GM23338 (cell line): ENCODE measurements at regions not wholly inside any gene's neighbourhood (a gene's known extent, or its start where the extent isn't known, plus 50 kb on each side); places are given as distances from the start of the nearest gene placed in this dataset.
A peak's percentile ranks its signal among the peaks of the same experiment; 100 is the strongest.

Experiments used
- ATAC-seq: fragments of 200-7000 bp; cut with Tn5 transposase; 3 replicates; pipeline ENCODE4 v1.9.1; 2020
- DNase-seq: peaks from one replicate; pipeline ENCODE4 v3.0.0-alpha.2; 2015; ENCODE audit warnings: low spot score
- H2AFZ ChIP-seq: fragments of 200-600 bp; sonication (generic); 2 replicates; pipeline ENCODE4 v1.8.0; 2016; ENCODE audit warnings: antibody characterized with exemption, mild to moderate bottlenecking, moderate library complexity
- H3F3A ChIP-seq: fragments of 200-600 bp; sonication (generic); replicated peaks from 2 replicates; pipeline ENCODE4 v1.8.0; 2017; ENCODE audit warnings: antibody characterized with exemption, mixed run types, low read depth
- H3K27ac ChIP-seq: fragments of 200-600 bp; sonication (generic); 2 replicates; pipeline ENCODE4 v1.6.1; 2016; ENCODE audit warnings: low read depth
- H3K27me3 ChIP-seq: fragments of 200-600 bp; sonication (generic); 2 replicates; pipeline ENCODE4 v1.8.0; 2016; ENCODE audit warnings: mild to moderate bottlenecking, mixed run types, moderate library complexity; ENCODE audit not compliant: insufficient read depth
- H3K36me3 ChIP-seq: fragments of 200-600 bp; sonication (generic); 2 replicates; pipeline ENCODE4 v1.8.0; 2016; ENCODE audit warnings: mild to moderate bottlenecking; ENCODE audit not compliant: insufficient read depth
- H3K4me1 ChIP-seq: fragments of 200-600 bp; sonication (generic); 2 replicates; pipeline ENCODE4 v1.8.0; 2016; ENCODE audit warnings: mild to moderate bottlenecking, moderate library complexity; ENCODE audit not compliant: insufficient read depth
- H3K4me2 ChIP-seq: fragments of 200-600 bp; sonication (generic); 2 replicates; pipeline ENCODE4 v1.7.1; 2017; ENCODE audit warnings: mixed run types
- H3K4me3 ChIP-seq: fragments of 200-600 bp; sonication (generic); 2 replicates; pipeline ENCODE4 v1.6.1; 2016; ENCODE audit warnings: mixed run types
- H3K79me2 ChIP-seq: fragments of 200-600 bp; sonication (generic); replicated peaks from 2 replicates; pipeline ENCODE4 v1.8.0; 2017; ENCODE audit warnings: mild to moderate bottlenecking; ENCODE audit not compliant: insufficient read depth
- H3K9me2 ChIP-seq: fragments of 200-600 bp; sonication (generic); 2 replicates; pipeline ENCODE4 v1.8.0; 2017; ENCODE audit not compliant: insufficient read depth
- H4K20me1 ChIP-seq: fragments of 200-600 bp; sonication (generic); replicated peaks from 2 replicates; pipeline ENCODE4 v1.8.0; 2017; ENCODE audit warnings: mild to moderate bottlenecking; ENCODE audit not compliant: insufficient read depth
- H3K27ac Mint-ChIP-seq: 2 replicates; pipeline ENCODE4 v1.8.0; 2020; ENCODE audit warnings: inconsistent platforms, mild to moderate bottlenecking, moderate library complexity, mixed read lengths
- H3K27me3 Mint-ChIP-seq: 3 replicates; pipeline ENCODE4 v1.8.0; 2022; ENCODE audit warnings: low read depth, mild to moderate bottlenecking, moderate library complexity, mixed read lengths, inconsistent platforms; ENCODE audit not compliant: insufficient read depth, poor library complexity
- H3K36me3 Mint-ChIP-seq: 3 replicates; pipeline ENCODE4 v1.8.0; 2021; ENCODE audit warnings: low read depth, mild to moderate bottlenecking, inconsistent platforms, moderate library complexity, mixed read lengths
- H3K4me1 Mint-ChIP-seq: 3 replicates; pipeline ENCODE4 v1.8.0; 2020; ENCODE audit warnings: mild to moderate bottlenecking, inconsistent platforms, mixed read lengths
- H3K4me3 Mint-ChIP-seq: 3 replicates; pipeline ENCODE4 v1.8.0; 2021; ENCODE audit warnings: moderate library complexity, mild to moderate bottlenecking, inconsistent platforms, mixed read lengths
- H3K9me3 Mint-ChIP-seq: 3 replicates; pipeline ENCODE4 v1.8.0; 2020; ENCODE audit warnings: moderate library complexity, mild to moderate bottlenecking, inconsistent platforms, mixed read lengths
- CREB1 ChIP-seq: fragments of 250-450 bp; sonication (Bioruptor Pico); IDR thresholded peaks from 2 replicates; pipeline ENCODE4 v1.5.0; 2020; ENCODE audit warnings: low read depth, mild to moderate bottlenecking, moderate library complexity
- EZH2 ChIP-seq: fragments of 200-600 bp; sonication (generic); IDR thresholded peaks from one replicate; pipeline ENCODE4 v1.8.0; 2017; ENCODE audit warnings: antibody characterized with exemption, mild to moderate bottlenecking, low read depth; ENCODE audit not compliant: unreplicated experiment
- EZH2phosphoT487 ChIP-seq: fragments of 200-600 bp; sonication (generic); IDR thresholded peaks from one replicate; pipeline ENCODE4 v1.8.1; 2018; ENCODE audit warnings: antibody characterized with exemption; ENCODE audit not compliant: unreplicated experiment
- JUNB ChIP-seq: IDR thresholded peaks from one replicate; pipeline ENCODE4 v1.6.1; 2016; ENCODE audit warnings: antibody characterized with exemption; ENCODE audit not compliant: unreplicated experiment
- NANOG ChIP-seq: IDR thresholded peaks from 2 replicates; pipeline ENCODE4 v1.6.1; 2016; ENCODE audit warnings: antibody characterized with exemption, borderline replicate concordance
- ZNF331 ChIP-seq: fragments of 250-450 bp; sonication (Bioruptor Pico); IDR thresholded peaks from 2 replicates; pipeline ENCODE4 v1.5.0; 2020; ENCODE audit warnings: low read depth, mild to moderate bottlenecking, moderate library complexity
- TF ChIP-seq, protein P1 (sequence below): IDR thresholded peaks from one replicate; pipeline ENCODE4 v1.6.1; 2018; ENCODE audit warnings: antibody characterized with exemption; ENCODE audit not compliant: unreplicated experiment
- TF ChIP-seq, protein P2 (sequence below): fragments of 250-450 bp; sonication (Bioruptor Pico); IDR thresholded peaks from 2 replicates; pipeline ENCODE4 v1.5.0; 2020; ENCODE audit warnings: mild to moderate bottlenecking, moderate library complexity
- TF ChIP-seq, protein P3 (sequence below), 2 experiments: fragments of 200-600 bp in 1 of 2; sonication (generic) in 1 of 2; conservative IDR thresholded peaks; 2 replicates each; pipeline versions ENCODE4 v1.5.1 to v1.6.1; 2016 to 2017; ENCODE audit warnings: antibody characterized with exemption in 2 of 2, low read depth in 2 of 2, mild to moderate bottlenecking in 2 of 2, moderate library complexity in 1 of 2
- TF ChIP-seq, protein P4 (sequence below): IDR thresholded peaks from 2 replicates; pipeline ENCODE4 v1.6.1; 2016; ENCODE audit warnings: antibody characterized with exemption

DNA sequence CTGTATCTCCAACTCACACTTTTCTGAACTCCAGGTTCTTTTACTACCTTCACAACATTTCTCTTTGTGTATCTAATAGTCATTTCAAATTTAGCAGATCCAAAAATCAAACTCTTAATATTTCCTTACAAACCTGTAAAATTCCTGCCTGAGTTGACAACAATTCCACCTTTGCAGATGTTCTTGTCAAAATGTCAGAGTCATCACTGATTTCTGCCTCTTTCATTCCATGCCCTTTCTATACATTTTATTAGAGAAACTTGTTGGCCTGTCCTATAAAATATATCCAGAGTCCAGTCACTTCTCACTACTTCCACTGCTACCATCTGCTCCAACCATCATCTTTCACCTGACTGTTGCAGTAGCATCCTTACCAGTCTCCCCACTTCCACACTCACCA lies 119.7 kb downstream of the CAPZA3 start:
- H3K36me3 ChIP-seq = no peaks in the 10 kb centered on the region
- no peak overlapping the region for H3K27ac ChIP-seq
- H3F3A ChIP-seq = no peaks in the 10 kb centered on the region
- H3K9me2 ChIP-seq = peaks cover 8% of the 10 kb centered on the region; the same call in 1 of the 2 replicates
- TF ChIP-seq JUNB (no peak), EZH2 (no peak), CREB1 (CRISPR knock-in tag) (no peak), ZNF331 (CRISPR knock-in tag) (no peak), EZH2phosphoT487 (no peak), NANOG (no peak)
- TF ChIP-seq, protein P1, sequence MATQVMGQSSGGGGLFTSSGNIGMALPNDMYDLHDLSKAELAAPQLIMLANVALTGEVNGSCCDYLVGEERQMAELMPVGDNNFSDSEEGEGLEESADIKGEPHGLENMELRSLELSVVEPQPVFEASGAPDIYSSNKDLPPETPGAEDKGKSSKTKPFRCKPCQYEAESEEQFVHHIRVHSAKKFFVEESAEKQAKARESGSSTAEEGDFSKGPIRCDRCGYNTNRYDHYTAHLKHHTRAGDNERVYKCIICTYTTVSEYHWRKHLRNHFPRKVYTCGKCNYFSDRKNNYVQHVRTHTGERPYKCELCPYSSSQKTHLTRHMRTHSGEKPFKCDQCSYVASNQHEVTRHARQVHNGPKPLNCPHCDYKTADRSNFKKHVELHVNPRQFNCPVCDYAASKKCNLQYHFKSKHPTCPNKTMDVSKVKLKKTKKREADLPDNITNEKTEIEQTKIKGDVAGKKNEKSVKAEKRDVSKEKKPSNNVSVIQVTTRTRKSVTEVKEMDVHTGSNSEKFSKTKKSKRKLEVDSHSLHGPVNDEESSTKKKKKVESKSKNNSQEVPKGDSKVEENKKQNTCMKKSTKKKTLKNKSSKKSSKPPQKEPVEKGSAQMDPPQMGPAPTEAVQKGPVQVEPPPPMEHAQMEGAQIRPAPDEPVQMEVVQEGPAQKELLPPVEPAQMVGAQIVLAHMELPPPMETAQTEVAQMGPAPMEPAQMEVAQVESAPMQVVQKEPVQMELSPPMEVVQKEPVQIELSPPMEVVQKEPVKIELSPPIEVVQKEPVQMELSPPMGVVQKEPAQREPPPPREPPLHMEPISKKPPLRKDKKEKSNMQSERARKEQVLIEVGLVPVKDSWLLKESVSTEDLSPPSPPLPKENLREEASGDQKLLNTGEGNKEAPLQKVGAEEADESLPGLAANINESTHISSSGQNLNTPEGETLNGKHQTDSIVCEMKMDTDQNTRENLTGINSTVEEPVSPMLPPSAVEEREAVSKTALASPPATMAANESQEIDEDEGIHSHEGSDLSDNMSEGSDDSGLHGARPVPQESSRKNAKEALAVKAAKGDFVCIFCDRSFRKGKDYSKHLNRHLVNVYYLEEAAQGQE = no peak
- TF ChIP-seq, protein P2, sequence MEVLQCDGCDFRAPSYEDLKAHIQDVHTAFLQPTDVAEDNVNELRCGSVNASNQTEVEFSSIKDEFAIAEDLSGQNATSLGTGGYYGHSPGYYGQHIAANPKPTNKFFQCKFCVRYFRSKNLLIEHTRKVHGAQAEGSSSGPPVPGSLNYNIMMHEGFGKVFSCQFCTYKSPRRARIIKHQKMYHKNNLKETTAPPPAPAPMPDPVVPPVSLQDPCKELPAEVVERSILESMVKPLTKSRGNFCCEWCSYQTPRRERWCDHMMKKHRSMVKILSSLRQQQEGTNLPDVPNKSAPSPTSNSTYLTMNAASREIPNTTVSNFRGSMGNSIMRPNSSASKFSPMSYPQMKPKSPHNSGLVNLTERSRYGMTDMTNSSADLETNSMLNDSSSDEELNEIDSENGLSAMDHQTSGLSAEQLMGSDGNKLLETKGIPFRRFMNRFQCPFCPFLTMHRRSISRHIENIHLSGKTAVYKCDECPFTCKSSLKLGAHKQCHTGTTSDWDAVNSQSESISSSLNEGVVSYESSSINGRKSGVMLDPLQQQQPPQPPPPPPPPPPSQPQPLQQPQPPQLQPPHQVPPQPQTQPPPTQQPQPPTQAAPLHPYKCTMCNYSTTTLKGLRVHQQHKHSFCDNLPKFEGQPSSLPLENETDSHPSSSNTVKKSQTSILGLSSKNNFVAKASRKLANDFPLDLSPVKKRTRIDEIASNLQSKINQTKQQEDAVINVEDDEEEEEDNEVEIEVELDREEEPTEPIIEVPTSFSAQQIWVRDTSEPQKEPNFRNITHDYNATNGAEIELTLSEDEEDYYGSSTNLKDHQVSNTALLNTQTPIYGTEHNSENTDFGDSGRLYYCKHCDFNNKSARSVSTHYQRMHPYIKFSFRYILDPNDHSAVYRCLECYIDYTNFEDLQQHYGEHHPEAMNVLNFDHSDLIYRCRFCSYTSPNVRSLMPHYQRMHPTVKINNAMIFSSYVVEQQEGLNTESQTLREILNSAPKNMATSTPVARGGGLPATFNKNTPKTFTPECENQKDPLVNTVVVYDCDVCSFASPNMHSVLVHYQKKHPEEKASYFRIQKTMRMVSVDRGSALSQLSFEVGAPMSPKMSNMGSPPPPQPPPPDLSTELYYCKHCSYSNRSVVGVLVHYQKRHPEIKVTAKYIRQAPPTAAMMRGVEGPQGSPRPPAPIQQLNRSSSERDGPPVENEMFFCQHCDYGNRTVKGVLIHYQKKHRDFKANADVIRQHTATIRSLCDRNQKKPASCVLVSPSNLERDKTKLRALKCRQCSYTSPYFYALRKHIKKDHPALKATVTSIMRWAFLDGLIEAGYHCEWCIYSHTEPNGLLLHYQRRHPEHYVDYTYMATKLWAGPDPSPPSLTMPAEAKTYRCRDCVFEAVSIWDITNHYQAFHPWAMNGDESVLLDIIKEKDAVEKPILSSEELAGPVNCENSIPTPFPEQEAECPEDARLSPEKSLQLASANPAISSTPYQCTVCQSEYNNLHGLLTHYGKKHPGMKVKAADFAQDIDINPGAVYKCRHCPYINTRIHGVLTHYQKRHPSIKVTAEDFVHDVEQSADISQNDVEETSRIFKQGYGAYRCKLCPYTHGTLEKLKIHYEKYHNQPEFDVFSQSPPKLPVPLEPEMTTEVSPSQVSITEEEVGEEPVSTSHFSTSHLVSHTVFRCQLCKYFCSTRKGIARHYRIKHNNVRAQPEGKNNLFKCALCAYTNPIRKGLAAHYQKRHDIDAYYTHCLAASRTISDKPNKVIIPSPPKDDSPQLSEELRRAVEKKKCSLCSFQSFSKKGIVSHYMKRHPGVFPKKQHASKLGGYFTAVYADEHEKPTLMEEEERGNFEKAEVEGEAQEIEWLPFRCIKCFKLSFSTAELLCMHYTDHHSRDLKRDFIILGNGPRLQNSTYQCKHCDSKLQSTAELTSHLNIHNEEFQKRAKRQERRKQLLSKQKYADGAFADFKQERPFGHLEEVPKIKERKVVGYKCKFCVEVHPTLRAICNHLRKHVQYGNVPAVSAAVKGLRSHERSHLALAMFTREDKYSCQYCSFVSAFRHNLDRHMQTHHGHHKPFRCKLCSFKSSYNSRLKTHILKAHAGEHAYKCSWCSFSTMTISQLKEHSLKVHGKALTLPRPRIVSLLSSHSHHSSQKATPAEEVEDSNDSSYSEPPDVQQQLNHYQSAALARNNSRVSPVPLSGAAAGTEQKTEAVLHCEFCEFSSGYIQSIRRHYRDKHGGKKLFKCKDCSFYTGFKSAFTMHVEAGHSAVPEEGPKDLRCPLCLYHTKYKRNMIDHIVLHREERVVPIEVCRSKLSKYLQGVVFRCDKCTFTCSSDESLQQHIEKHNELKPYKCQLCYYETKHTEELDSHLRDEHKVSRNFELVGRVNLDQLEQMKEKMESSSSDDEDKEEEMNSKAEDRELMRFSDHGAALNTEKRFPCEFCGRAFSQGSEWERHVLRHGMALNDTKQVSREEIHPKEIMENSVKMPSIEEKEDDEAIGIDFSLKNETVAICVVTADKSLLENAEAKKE = no peak
- TF ChIP-seq, protein P3, sequence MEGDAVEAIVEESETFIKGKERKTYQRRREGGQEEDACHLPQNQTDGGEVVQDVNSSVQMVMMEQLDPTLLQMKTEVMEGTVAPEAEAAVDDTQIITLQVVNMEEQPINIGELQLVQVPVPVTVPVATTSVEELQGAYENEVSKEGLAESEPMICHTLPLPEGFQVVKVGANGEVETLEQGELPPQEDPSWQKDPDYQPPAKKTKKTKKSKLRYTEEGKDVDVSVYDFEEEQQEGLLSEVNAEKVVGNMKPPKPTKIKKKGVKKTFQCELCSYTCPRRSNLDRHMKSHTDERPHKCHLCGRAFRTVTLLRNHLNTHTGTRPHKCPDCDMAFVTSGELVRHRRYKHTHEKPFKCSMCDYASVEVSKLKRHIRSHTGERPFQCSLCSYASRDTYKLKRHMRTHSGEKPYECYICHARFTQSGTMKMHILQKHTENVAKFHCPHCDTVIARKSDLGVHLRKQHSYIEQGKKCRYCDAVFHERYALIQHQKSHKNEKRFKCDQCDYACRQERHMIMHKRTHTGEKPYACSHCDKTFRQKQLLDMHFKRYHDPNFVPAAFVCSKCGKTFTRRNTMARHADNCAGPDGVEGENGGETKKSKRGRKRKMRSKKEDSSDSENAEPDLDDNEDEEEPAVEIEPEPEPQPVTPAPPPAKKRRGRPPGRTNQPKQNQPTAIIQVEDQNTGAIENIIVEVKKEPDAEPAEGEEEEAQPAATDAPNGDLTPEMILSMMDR (conservative IDR thresholded peaks at IDR 0.05; ENCODE audit: low read depth in 2 of 2) = no peak
- TF ChIP-seq, protein P4, sequence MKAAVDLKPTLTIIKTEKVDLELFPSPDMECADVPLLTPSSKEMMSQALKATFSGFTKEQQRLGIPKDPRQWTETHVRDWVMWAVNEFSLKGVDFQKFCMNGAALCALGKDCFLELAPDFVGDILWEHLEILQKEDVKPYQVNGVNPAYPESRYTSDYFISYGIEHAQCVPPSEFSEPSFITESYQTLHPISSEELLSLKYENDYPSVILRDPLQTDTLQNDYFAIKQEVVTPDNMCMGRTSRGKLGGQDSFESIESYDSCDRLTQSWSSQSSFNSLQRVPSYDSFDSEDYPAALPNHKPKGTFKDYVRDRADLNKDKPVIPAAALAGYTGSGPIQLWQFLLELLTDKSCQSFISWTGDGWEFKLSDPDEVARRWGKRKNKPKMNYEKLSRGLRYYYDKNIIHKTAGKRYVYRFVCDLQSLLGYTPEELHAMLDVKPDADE = no peak
- peaks cover 3% of the 10 kb centered on the region; the same call in 2 of the 3 replicates for H3K36me3 Mint-ChIP-seq
- H3K4me3 Mint-ChIP-seq = no peak overlapping the region
- peaks cover 23% of the 10 kb centered on the region for H3K4me1 ChIP-seq
- peaks cover 23% of the 10 kb centered on the region for H3K4me1 Mint-ChIP-seq
- no peak for DNase-seq
- peaks cover 6% of the 10 kb centered on the region; the same call in 2 of the 3 replicates for H3K9me3 Mint-ChIP-seq
- H3K4me2 ChIP-seq = no peak overlapping the region
- H3K27ac Mint-ChIP-seq = no peak overlapping the region
- H3K27me3 ChIP-seq = no peaks in the 10 kb centered on the region
- peak overlapping the region; percentile 48; the same call in 1 of the 2 replicates for H2AFZ ChIP-seq
- no peak for ATAC-seq
- no peak overlapping the region for H3K4me3 ChIP-seq
- no peaks in the 10 kb centered on the region for H4K20me1 ChIP-seq
- H3K27me3 Mint-ChIP-seq = no peaks in the 10 kb centered on the region
- H3K79me2 ChIP-seq = no peaks in the 10 kb centered on the region
